ENCODE measurements at regions not wholly inside any gene's neighbourhood (a gene's known extent, or its start where the extent isn't known, plus 50 kb on each side); places are given as distances from the start of the nearest gene placed in this dataset.

DNA sequence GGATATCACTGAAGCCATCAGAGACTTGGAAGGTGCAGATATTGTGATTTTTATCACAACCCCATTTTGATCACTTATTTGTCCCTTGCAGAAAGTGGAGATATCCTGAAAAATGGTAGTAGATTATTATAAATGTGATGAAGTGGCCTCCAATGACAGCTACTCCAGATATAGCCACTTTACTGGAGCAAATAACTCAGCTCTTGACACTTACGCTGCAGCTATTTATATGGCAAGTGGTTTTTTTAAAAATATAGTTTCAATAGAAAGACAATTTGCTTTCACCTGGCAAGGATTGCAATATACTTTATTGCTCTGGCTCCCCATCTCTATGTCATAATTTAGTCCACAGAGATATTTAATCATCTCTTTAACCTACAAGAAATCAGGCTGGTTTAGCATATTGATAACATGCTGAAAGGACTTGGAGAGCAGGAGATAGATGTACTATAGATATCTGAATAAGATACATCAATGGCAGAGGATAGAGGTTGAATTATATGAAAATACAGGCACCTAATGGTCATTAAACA, 182.8 kb upstream of the SKOR2 start:
- TF ChIP-seq ARNTL (CRISPR knock-in tag; IDR thresholded peaks at IDR 0.05; ENCODE audit: borderline replicate concordance, low read depth) (no peak), CSDC2 (CRISPR knock-in tag; IDR thresholded peaks at IDR 0.05) (no peak), RARB (CRISPR knock-in tag; IDR thresholded peaks at IDR 0.05) (no peak), GLIS3 (CRISPR knock-in tag; IDR thresholded peaks at IDR 0.05) (no peak), ZNF8 (CRISPR knock-in tag; IDR thresholded peaks at IDR 0.05) (no peak), ISL1 (CRISPR knock-in tag; IDR thresholded peaks at IDR 0.05) (no peak), ZNF70 (CRISPR knock-in tag; IDR thresholded peaks at IDR 0.05) (no peak), BACH2 (CRISPR knock-in tag; IDR thresholded peaks at IDR 0.05; ENCODE audit: borderline replicate concordance) (no peak), ZFP30 (CRISPR knock-in tag; IDR thresholded peaks at IDR 0.05) (no peak)
- TF ChIP-seq, protein P1, sequence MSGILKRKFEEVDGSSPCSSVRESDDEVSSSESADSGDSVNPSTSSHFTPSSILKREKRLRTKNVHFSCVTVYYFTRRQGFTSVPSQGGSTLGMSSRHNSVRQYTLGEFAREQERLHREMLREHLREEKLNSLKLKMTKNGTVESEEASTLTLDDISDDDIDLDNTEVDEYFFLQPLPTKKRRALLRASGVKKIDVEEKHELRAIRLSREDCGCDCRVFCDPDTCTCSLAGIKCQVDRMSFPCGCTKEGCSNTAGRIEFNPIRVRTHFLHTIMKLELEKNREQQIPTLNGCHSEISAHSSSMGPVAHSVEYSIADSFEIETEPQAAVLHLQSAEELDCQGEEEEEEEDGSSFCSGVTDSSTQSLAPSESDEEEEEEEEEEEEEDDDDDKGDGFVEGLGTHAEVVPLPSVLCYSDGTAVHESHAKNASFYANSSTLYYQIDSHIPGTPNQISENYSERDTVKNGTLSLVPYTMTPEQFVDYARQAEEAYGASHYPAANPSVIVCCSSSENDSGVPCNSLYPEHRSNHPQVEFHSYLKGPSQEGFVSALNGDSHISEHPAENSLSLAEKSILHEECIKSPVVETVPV (CRISPR knock-in tag; IDR thresholded peaks at IDR 0.05): no peak
- TF ChIP-seq, protein P2, sequence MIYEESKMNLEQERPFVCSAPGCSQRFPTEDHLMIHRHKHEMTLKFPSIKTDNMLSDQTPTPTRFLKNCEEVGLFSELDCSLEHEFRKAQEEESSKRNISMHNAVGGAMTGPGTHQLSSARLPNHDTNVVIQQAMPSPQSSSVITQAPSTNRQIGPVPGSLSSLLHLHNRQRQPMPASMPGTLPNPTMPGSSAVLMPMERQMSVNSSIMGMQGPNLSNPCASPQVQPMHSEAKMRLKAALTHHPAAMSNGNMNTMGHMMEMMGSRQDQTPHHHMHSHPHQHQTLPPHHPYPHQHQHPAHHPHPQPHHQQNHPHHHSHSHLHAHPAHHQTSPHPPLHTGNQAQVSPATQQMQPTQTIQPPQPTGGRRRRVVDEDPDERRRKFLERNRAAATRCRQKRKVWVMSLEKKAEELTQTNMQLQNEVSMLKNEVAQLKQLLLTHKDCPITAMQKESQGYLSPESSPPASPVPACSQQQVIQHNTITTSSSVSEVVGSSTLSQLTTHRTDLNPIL (CRISPR knock-in tag; IDR thresholded peaks at IDR 0.05; ENCODE audit: low read depth): no peak
- TF ChIP-seq, protein P3, sequence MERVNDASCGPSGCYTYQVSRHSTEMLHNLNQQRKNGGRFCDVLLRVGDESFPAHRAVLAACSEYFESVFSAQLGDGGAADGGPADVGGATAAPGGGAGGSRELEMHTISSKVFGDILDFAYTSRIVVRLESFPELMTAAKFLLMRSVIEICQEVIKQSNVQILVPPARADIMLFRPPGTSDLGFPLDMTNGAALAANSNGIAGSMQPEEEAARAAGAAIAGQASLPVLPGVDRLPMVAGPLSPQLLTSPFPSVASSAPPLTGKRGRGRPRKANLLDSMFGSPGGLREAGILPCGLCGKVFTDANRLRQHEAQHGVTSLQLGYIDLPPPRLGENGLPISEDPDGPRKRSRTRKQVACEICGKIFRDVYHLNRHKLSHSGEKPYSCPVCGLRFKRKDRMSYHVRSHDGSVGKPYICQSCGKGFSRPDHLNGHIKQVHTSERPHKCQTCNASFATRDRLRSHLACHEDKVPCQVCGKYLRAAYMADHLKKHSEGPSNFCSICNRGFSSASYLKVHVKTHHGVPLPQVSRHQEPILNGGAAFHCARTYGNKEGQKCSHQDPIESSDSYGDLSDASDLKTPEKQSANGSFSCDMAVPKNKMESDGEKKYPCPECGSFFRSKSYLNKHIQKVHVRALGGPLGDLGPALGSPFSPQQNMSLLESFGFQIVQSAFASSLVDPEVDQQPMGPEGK (CRISPR knock-in tag; IDR thresholded peaks at IDR 0.05; ENCODE audit: borderline replicate concordance): no peak
